Esophagus muscularis mucosa (tissue), 4 donors: ENCODE measurements at regions not wholly inside any gene's neighbourhood (a gene's known extent, or its start where the extent isn't known, plus 50 kb on each side); places are given as distances from the start of the nearest gene placed in this dataset.
A peak's percentile ranks its signal among the peaks of the same experiment; 100 is the strongest.

ENCODE experiments used
- DNase-seq: peaks from one replicate; pipeline ENCODE4 v3.0.0-alpha.2; 2017; ENCODE audit errors: extremely low spot score
- H3K27ac ChIP-seq, 4 donors: fragments of 200-600 bp; sonication (generic); replicated peaks in 1 of 4; 1 replicate in 3 of 4; 2 replicates in 1 of 4; pipeline ENCODE4 v1.5.1; 2016 to 2019; ENCODE audit warnings: mild to moderate bottlenecking in 1 of 4
- H3K27me3 ChIP-seq, 4 donors: fragments of 200-600 bp; sonication (generic); one replicate each; pipeline versions ENCODE4 v1.5.1 to v1.6.0; 2016 to 2019
- H3K36me3 ChIP-seq, 4 donors: fragments of 200-600 bp; sonication (generic); one replicate each; pipeline ENCODE4 v1.5.1; 2016 to 2019
- H3K4me1 ChIP-seq, 4 donors: fragments of 200-600 bp; sonication (generic); one replicate each; pipeline ENCODE4 v1.5.1; 2016 to 2019
- H3K4me3 ChIP-seq, 4 donors: fragments of 200-600 bp; sonication (generic); 1 replicate in 2 of 4; 2 replicates in 2 of 4; pipeline ENCODE4 v1.5.1; 2016 to 2019; ENCODE audit warnings: mild to moderate bottlenecking in 4 of 4, moderate library complexity in 1 of 4
- H3K9me3 ChIP-seq, 4 donors: fragments of 200-600 bp; sonication (generic); 1 replicate in 3 of 4; 2 replicates in 1 of 4; pipeline ENCODE4 v1.5.1; 2016 to 2019
- EP300 ChIP-seq: sonication (generic); formaldehyde crosslinking; IDR thresholded peaks from one replicate; pipeline ENCODE4 v1.6.1; 2017; ENCODE audit warnings: antibody characterized with exemption
- POLR2A ChIP-seq: fragments of 450-650 bp; IDR thresholded peaks from one replicate; pipeline ENCODE4 v1.6.1; 2017; ENCODE audit warnings: antibody characterized with exemption, moderate library complexity, mild to moderate bottlenecking, low read depth
- POLR2AphosphoS5 ChIP-seq, 2 donors: sonication (generic); formaldehyde crosslinking; IDR thresholded peaks; one replicate each; pipeline ENCODE4 v1.6.1; 2017; ENCODE audit warnings: antibody characterized with exemption in 2 of 2
- WGBS: methylation state at CpG from one replicate; pipeline ENCODE4 v1.1.5; 2018; 5-methylcytosine and 5-hydroxymethylcytosine counted together
- intact Hi-C: fragments of 100-400 bp; cut with DNase I; formaldehyde crosslinking; loops from one replicate; pipeline ENCODE4 v1.15.1; 2023
- TF ChIP-seq, protein P1 (sequence below), 3 experiments: fragments of 200-600 bp in 2 of 3; fragments of 450-650 bp in 1 of 3; sonication (generic) in 2 of 3; IDR thresholded peaks; one replicate each; pipeline ENCODE4 v1.5.1; 2017 to 2019; ENCODE audit warnings: antibody characterized with exemption in 3 of 3, mild to moderate bottlenecking in 2 of 3, moderate library complexity in 1 of 3

DNA sequence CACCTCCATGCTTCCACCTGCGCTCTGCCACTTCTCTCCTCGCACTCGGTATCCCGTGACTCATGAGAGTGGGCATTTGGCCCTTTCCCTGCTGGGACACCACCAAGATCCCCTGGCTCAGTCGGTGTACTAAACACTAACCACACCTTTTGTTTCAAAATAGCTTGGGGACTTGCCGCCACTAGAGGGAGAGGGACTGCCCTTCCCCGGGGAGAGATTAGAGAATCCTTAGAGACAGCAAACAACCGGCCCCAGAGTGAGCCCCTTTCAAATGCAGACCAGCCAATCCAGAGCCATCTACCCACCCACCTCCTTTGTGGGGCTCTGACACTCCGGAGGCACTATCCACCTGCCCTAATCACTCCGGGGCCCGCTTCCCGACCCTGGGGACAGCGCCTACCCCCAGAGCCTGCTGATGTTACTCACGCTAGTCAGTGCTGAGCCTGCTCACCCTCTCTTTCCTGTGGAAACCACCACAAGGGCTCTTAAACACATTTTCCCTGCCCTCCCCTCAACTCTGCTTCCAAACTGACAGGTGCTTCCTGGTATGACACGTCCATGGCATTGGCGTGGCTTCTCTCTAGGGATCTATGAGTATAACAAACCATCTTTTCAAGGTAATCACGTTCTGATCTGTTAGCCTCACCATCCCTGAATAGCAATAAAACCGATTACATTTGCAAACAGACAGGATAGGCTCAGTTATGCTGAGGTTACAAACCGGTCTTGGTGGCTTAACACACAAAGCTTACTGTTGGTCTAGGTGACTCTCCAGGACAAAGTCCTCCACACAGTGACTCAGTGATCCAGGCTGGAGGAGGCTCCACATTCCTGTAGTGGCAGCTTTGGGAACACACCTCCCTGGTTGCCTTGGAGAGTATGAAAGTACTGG lies 180.1 kb upstream of the MVB12B start:
- 41% methylated on average over 19 of the region's 19 CpGs for WGBS
- H3K36me3 ChIP-seq, result no peaks in the 10 kb centered on the region
- TF ChIP-seq EP300, result no peak
- TF ChIP-seq, protein P1, sequence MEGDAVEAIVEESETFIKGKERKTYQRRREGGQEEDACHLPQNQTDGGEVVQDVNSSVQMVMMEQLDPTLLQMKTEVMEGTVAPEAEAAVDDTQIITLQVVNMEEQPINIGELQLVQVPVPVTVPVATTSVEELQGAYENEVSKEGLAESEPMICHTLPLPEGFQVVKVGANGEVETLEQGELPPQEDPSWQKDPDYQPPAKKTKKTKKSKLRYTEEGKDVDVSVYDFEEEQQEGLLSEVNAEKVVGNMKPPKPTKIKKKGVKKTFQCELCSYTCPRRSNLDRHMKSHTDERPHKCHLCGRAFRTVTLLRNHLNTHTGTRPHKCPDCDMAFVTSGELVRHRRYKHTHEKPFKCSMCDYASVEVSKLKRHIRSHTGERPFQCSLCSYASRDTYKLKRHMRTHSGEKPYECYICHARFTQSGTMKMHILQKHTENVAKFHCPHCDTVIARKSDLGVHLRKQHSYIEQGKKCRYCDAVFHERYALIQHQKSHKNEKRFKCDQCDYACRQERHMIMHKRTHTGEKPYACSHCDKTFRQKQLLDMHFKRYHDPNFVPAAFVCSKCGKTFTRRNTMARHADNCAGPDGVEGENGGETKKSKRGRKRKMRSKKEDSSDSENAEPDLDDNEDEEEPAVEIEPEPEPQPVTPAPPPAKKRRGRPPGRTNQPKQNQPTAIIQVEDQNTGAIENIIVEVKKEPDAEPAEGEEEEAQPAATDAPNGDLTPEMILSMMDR (IDR thresholded peaks at IDR 0.05), result peak in 1 of 3 experiments; percentile 17
- no peaks in the 10 kb centered on the region for H3K9me3 ChIP-seq
- peak; percentile 85 for DNase-seq
- H3K27me3 ChIP-seq, result no peaks in the 10 kb centered on the region
- peaks cover 3 to 19% (median 13%) of the 10 kb centered on the region in 4 donors for H3K4me1 ChIP-seq
- intact Hi-C loops, result no loop called here
- no peak overlapping the region for H3K4me3 ChIP-seq
- H3K27ac ChIP-seq, result no peak overlapping the region

- Histone ChIP-seq H3K4me1 (peaks cover 3 to 27% (median 20%) of the 10 kb centered on the region in 4 donors), H3K36me3 (no peaks in the 10 kb centered on the region), H3K4me3 (no peak overlapping the region), H3K27me3 (no peaks in the 10 kb centered on the region), H3K27ac (no peak overlapping the region), H3K9me3 (no peaks in the 10 kb centered on the region)
- peak; percentile 88 for DNase-seq
- intact Hi-C loops, result no loop called here
- TF ChIP-seq EP300 (no peak), POLR2A (no peak), POLR2AphosphoS5 (IDR thresholded peaks at IDR 0.05) (no peak)
- TF ChIP-seq, protein P1 (IDR thresholded peaks at IDR 0.05), result no peak
- 67% methylated on average over 10 of the region's 10 CpGs for WGBS
Observed at GRCh38 chr9:126147186-126147935, 179.3 kb upstream of the MVB12B start.

GRCh38 chr9:126147936-126148870 lies 178.4 kb upstream of the MVB12B start:
- H3K4me3 ChIP-seq, result no peak overlapping the region
- TF ChIP-seq, protein P1 (IDR thresholded peaks at IDR 0.05), result no peak
- TF ChIP-seq POLR2A (no peak), EP300 (no peak), POLR2AphosphoS5 (IDR thresholded peaks at IDR 0.05) (no peak)
- no peaks in the 10 kb centered on the region for H3K36me3 ChIP-seq
- DNase-seq, result peak; percentile 74
- no peak overlapping the region for H3K27ac ChIP-seq
- H3K9me3 ChIP-seq, result no peaks in the 10 kb centered on the region
- WGBS, result 81% methylated on average over 16 of the region's 18 CpGs
- intact Hi-C loops, result no loop called here
- peaks cover 3 to 27% (median 20%) of the 10 kb centered on the region in 4 donors for H3K4me1 ChIP-seq
- H3K27me3 ChIP-seq, result no peaks in the 10 kb centered on the region

DNA sequence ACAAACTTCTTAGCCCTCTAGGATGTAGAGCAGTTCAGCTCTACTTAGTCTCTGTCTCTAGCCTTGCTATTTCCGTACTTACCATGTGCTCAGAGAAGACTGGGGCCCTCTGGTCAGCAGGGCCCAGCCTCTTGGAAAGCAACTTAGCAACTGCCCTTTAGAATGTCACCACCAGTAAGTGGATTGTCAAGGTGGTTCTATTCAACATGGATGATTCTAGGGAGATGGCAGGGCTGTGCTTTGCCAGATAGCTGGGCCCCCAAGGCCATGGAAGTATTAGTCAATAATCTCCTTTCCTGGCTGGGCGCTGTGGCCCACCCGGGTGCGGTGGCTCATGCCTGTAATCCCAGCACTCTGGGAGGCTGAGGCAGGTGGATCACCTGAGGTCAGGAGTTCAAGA lies 177.6 kb upstream of the MVB12B start:
- TF ChIP-seq POLR2AphosphoS5 (IDR thresholded peaks at IDR 0.05), result no peak
- TF ChIP-seq POLR2A, result no peak
- TF ChIP-seq EP300, result no peak
- TF ChIP-seq, protein P1 (IDR thresholded peaks at IDR 0.05), result no peak
- Histone ChIP-seq H3K36me3 (no peaks in the 10 kb centered on the region), H3K4me1 (peaks cover 3 to 27% (median 20%) of the 10 kb centered on the region in 4 donors), H3K9me3 (no peaks in the 10 kb centered on the region), H3K4me3 (no peak overlapping the region), H3K27ac (no peak overlapping the region), H3K27me3 (peaks cover 0 to 1% (median 0%) of the 10 kb centered on the region in 4 donors)
- 77% methylated on average over 4 of the region's 4 CpGs for WGBS
- peak; percentile 66 for DNase-seq
- intact Hi-C loops, result no loop called here
